HUES48 (cell line): ENCODE measurements at regions not wholly inside any gene's neighbourhood (a gene's known extent, or its start where the extent isn't known, plus 50 kb on each side); places are given as distances from the start of the nearest gene placed in this dataset.

ENCODE experiments used
- H3K27ac ChIP-seq: one replicate; pipeline ENCODE4 v1.7.0; 2013; ENCODE audit warnings: low read depth, low read length, inconsistent platforms
- H3K27me3 ChIP-seq: 2 replicates; pipeline ENCODE4 v1.6.1; 2013; ENCODE audit warnings: mild to moderate bottlenecking, low read length; ENCODE audit not compliant: control insufficient read depth, insufficient read depth
- H3K36me3 ChIP-seq: 2 replicates; pipeline ENCODE4 v1.6.1; 2013; ENCODE audit warnings: low read length; ENCODE audit not compliant: control insufficient read depth, insufficient read depth
- H3K4me1 ChIP-seq: 2 replicates; pipeline ENCODE4 v1.6.1; 2013; ENCODE audit warnings: mild to moderate bottlenecking, low read length; ENCODE audit not compliant: control insufficient read depth, insufficient read depth
- H3K4me3 ChIP-seq: 2 replicates; pipeline ENCODE4 v1.5.1; 2013; ENCODE audit warnings: mild to moderate bottlenecking, low read depth, low read length
- H3K9ac ChIP-seq: 2 replicates; pipeline ENCODE4 v1.6.1; 2013; ENCODE audit warnings: mild to moderate bottlenecking, low read depth, low read length, moderate library complexity
- H3K9me3 ChIP-seq: 2 replicates; pipeline ENCODE4 v1.6.1; 2013; ENCODE audit warnings: low read length; ENCODE audit not compliant: control insufficient read depth, insufficient read depth

DNA sequence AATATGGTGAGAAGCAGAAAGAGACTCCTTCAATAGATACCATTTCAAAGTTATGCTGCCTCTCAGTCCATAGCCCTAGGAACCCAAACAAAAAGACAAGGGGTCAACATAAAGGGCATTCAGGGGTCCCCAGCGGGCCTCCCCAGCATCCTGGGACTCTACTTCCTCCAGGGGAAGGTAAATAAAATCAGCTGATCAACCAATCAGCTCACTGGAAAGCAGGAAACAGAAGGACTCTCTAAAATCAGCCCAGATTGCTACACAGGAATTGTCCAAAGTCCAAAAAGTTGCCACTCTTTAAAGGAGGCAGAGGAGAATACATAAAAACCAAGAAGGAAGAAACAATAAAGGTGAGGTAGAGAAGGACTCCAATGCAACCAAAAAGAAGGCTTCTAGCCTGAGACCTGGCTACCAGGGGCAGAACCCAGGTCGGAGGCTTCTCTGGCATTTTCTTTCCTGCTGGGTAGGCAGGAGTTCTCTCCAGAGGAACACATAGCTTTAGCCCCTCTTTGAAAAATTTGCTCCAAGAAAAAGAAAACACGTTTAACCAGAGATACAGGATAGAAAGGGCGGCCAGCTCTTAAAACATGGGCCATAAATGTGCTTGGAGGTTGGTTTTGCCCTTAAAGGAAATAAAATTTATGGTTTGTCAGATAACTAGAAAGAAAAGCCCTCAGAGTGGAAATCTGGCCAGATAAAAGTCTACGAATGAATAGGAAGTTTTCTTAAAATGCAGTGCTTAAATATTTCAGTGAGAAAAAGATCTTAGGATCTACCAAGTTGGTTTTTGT is 404.6 kb downstream of the SOX9 start:
- H3K36me3 ChIP-seq, result no peaks in the 10 kb centered on the region
- no peaks in the 10 kb centered on the region for H3K9me3 ChIP-seq
- H3K27me3 ChIP-seq, result no peaks in the 10 kb centered on the region
- no peaks in the 10 kb centered on the region for H3K4me1 ChIP-seq
- no peak overlapping the region for H3K4me3 ChIP-seq
- H3K9ac ChIP-seq, result no peak overlapping the region
- H3K27ac ChIP-seq, result no peak overlapping the region

- Histone ChIP-seq H3K4me1 (no peaks in the 10 kb centered on the region), H3K27ac (no peak overlapping the region), H3K9me3 (no peaks in the 10 kb centered on the region), H3K27me3 (no peaks in the 10 kb centered on the region), H3K9ac (no peak overlapping the region), H3K36me3 (no peaks in the 10 kb centered on the region), H3K4me3 (no peak overlapping the region)
These were observed 405.9 kb downstream of the SOX9 start for GRCh38 chr17:72526769-72527168.

DNA sequence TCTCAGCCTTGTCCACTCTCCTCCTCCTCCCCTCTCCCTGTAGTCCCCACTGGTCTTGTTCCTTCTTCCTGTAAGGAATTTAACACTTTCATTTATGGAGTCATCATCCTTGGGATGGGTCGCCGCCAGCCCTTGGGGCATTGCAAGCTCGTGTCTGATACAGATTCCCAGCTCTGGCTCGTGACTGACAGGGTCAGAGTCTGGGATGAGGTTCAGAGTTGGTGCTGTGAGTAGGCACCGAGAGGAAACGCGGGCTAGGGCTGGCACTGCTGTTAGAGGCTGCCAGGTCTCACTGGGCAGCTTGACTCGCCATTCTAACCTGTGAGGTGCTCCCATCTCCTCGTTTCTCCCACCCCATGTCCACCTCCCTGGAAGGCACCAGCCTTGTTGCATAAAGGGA is 407.0 kb downstream of the SOX9 start:
- Histone ChIP-seq H3K27me3 (no peaks in the 10 kb centered on the region), H3K9ac (no peak overlapping the region), H3K9me3 (no peaks in the 10 kb centered on the region), H3K36me3 (no peaks in the 10 kb centered on the region), H3K4me1 (no peaks in the 10 kb centered on the region), H3K27ac (no peak overlapping the region), H3K4me3 (no peak overlapping the region)

- Histone ChIP-seq H3K27me3 (no peaks in the 10 kb centered on the region), H3K9ac (no peak overlapping the region), H3K4me3 (no peak overlapping the region), H3K4me1 (no peaks in the 10 kb centered on the region), H3K36me3 (no peaks in the 10 kb centered on the region), H3K9me3 (no peaks in the 10 kb centered on the region), H3K27ac (no peak overlapping the region)
These were observed 407.9 kb downstream of the SOX9 start for GRCh38 chr17:72528683-72529082.

DNA sequence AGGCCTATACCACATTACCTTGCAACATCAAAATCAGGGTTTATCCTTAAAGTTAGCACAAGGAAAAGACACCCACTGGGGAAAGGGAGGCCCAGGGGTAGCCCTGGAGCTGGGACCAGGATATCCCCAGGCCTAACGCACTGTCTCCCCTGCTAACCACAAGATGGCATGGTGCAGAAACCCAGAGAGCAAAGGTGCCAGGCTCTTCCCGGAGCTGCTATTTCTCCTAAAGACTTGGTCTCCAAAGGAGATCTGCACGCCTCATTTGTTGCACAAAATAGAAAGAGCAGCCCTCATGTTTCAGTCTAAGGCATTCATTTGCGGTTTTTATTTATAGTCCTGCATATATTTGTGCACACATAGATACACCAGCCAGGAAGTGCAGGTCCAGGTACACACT is 408.6 kb downstream of the SOX9 start:
- H3K27me3 ChIP-seq, result no peaks in the 10 kb centered on the region
- 0 out of 2 replicates have a peak, but pooled peaks cover 4% of the 10 kb centered on the region for H3K9me3 ChIP-seq
- no peaks in the 10 kb centered on the region for H3K36me3 ChIP-seq
- no peak overlapping the region for H3K9ac ChIP-seq
- H3K4me1 ChIP-seq, result no peaks in the 10 kb centered on the region
- no peak overlapping the region for H3K27ac ChIP-seq
- no peak overlapping the region for H3K4me3 ChIP-seq

- H3K4me3 ChIP-seq, result no peak overlapping the region
- 0 out of 2 replicates have a peak, but pooled peaks cover 4% of the 10 kb centered on the region for H3K9me3 ChIP-seq
- no peaks in the 10 kb centered on the region for H3K4me1 ChIP-seq
- H3K36me3 ChIP-seq, result no peaks in the 10 kb centered on the region
- no peak overlapping the region for H3K27ac ChIP-seq
- no peaks in the 10 kb centered on the region for H3K27me3 ChIP-seq
- H3K9ac ChIP-seq, result no peak overlapping the region
These were observed 409.6 kb downstream of the SOX9 start for GRCh38 chr17:72530454-72530853.

- Histone ChIP-seq H3K36me3 (no peaks in the 10 kb centered on the region), H3K4me1 (no peaks in the 10 kb centered on the region), H3K9ac (no peak overlapping the region), H3K27me3 (no peaks in the 10 kb centered on the region), H3K9me3 (0 out of 2 replicates have a peak, but pooled peaks cover 4% of the 10 kb centered on the region), H3K4me3 (no peak overlapping the region), H3K27ac (no peak overlapping the region)
These were observed 410.9 kb downstream of the SOX9 start for GRCh38 chr17:72531729-72532128.

DNA sequence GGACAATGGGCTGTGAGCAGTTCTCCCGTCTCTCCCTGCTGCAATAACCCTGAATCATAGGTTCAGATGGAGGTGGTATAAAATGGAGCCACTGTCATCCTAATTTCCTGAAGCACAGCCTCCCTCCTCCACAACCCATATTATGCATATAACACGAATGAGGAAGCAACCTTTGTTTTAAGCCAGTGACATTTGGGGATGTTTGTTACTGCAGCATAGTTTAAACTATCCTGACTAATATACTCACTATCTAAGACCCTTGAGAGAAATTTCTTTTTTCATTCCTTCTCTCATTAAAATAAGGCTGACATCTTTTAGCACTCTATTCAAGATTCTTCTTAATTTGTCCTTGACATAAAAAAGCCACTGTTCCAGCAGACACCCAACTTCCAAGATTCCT is 413.4 kb downstream of the SOX9 start:
- Histone ChIP-seq H3K27ac (no peak overlapping the region), H3K4me3 (no peak overlapping the region), H3K36me3 (no peaks in the 10 kb centered on the region), H3K27me3 (no peaks in the 10 kb centered on the region), H3K9ac (no peak overlapping the region), H3K9me3 (0 out of 2 replicates have a peak, but pooled peaks cover 4% of the 10 kb centered on the region), H3K4me1 (peaks cover 10% of the 10 kb centered on the region)

- no peak overlapping the region for H3K9ac ChIP-seq
- 0 out of 2 replicates have a peak, but pooled peaks cover 4% of the 10 kb centered on the region for H3K9me3 ChIP-seq
- no peaks in the 10 kb centered on the region for H3K27me3 ChIP-seq
- no peak overlapping the region for H3K27ac ChIP-seq
- no peaks in the 10 kb centered on the region for H3K36me3 ChIP-seq
- H3K4me1 ChIP-seq, result peaks cover 15% of the 10 kb centered on the region
- no peak overlapping the region for H3K4me3 ChIP-seq
These were observed 414.0 kb downstream of the SOX9 start for GRCh38 chr17:72534776-72535175.

DNA sequence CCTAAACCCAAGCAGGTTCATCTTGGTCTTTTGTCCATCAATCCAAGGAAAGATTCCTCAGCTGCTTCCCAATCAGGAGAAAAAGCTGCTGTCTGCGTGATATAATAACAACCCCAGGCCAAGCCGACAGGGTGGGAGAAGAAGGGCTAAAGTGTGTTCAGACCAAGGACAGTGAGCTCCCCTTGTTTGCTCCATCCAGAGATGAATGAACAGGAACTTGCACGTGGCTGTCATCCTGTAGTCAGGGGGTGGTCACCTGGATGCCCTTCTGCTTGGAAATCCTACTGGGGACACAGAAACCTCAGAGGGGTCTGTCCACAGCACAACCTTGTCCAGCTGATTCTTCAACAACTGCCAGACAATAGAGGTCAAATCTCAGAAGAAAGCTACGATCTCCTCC is 414.5 kb downstream of the SOX9 start:
- no peaks in the 10 kb centered on the region for H3K36me3 ChIP-seq
- no peak overlapping the region for H3K4me3 ChIP-seq
- H3K4me1 ChIP-seq, result peaks cover 18% of the 10 kb centered on the region
- no peak overlapping the region for H3K27ac ChIP-seq
- H3K9me3 ChIP-seq, result 0 out of 2 replicates have a peak, but pooled peaks cover 4% of the 10 kb centered on the region
- H3K27me3 ChIP-seq, result no peaks in the 10 kb centered on the region
- no peak overlapping the region for H3K9ac ChIP-seq

- Histone ChIP-seq H3K27me3 (no peaks in the 10 kb centered on the region), H3K4me3 (no peak overlapping the region), H3K4me1 (peaks cover 18% of the 10 kb centered on the region), H3K9ac (no peak overlapping the region), H3K36me3 (no peaks in the 10 kb centered on the region), H3K9me3 (0 out of 2 replicates have a peak, but pooled peaks cover 4% of the 10 kb centered on the region), H3K27ac (no peak overlapping the region)
These were observed 415.0 kb downstream of the SOX9 start for GRCh38 chr17:72535779-72536178.
